ENCODE measurements at regions not wholly inside any gene's neighbourhood (a gene's known extent, or its start where the extent isn't known, plus 50 kb on each side); places are given as distances from the start of the nearest gene placed in this dataset.

DNA sequence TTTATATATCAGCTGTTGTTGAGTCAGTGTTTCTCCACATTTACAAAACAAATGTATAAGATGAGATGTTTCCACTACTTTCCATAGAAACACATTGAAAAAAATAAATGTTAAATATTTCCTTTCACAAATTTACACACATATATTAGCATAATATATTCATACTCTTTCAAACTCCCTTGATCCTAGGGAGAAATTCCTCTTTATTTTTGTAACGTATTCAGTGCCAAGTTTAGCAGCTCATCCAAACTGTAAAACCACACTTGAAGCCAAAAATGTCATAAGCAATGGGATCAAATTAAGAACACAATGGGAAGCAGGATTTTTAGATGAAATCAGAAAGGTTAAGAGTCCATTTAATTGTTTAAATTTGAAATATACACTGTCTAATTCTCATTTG lies 381.1 kb upstream of the MAD2L1 start:
- H3K27me3 ChIP-seq (ENCODE audit: insufficient read depth) = no peaks in the 10 kb centered on the region
- no peak overlapping the region for H3K4me3 Mint-ChIP-seq
- no peaks in the 10 kb centered on the region for H3K27me3 Mint-ChIP-seq (ENCODE audit: insufficient read depth, low read depth, poor library complexity)
- H3K36me3 Mint-ChIP-seq (ENCODE audit: low read depth) = no peaks in the 10 kb centered on the region
- H4K20me1 ChIP-seq (replicated peaks; ENCODE audit: insufficient read depth) = no peaks in the 10 kb centered on the region
- H3K4me2 ChIP-seq = no peak overlapping the region
- H3F3A ChIP-seq (replicated peaks; ENCODE audit: low read depth) = no peaks in the 10 kb centered on the region
- no peak overlapping the region for H3K27ac ChIP-seq (ENCODE audit: low read depth)
- no peak for TF ChIP-seq ZNF462 (CRISPR knock-in tag; IDR thresholded peaks at IDR 0.05)
- TF ChIP-seq JUNB (IDR thresholded peaks at IDR 0.05; ENCODE audit: unreplicated experiment) = no peak
- TF ChIP-seq POLR2AphosphoS5 (IDR thresholded peaks at IDR 0.05; ENCODE audit: low read depth) = no peak
- no peak for TF ChIP-seq ZNF114 (CRISPR knock-in tag; IDR thresholded peaks at IDR 0.05)
- TF ChIP-seq EZH2 (IDR thresholded peaks at IDR 0.05; ENCODE audit: low read depth, unreplicated experiment) = no peak
- no peak for TF ChIP-seq STAT1 (IDR thresholded peaks at IDR 0.05; ENCODE audit: unreplicated experiment)
- no peak for TF ChIP-seq REST (IDR thresholded peaks at IDR 0.05; ENCODE audit: unreplicated experiment)
- TF ChIP-seq NANOG (IDR thresholded peaks at IDR 0.05; ENCODE audit: borderline replicate concordance) = no peak
- TF ChIP-seq ZNF331 (CRISPR knock-in tag; IDR thresholded peaks at IDR 0.05; ENCODE audit: low read depth) = no peak
- TF ChIP-seq, protein P1, sequence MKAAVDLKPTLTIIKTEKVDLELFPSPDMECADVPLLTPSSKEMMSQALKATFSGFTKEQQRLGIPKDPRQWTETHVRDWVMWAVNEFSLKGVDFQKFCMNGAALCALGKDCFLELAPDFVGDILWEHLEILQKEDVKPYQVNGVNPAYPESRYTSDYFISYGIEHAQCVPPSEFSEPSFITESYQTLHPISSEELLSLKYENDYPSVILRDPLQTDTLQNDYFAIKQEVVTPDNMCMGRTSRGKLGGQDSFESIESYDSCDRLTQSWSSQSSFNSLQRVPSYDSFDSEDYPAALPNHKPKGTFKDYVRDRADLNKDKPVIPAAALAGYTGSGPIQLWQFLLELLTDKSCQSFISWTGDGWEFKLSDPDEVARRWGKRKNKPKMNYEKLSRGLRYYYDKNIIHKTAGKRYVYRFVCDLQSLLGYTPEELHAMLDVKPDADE (IDR thresholded peaks at IDR 0.05) = no peak
- TF ChIP-seq CREB1 (CRISPR knock-in tag; IDR thresholded peaks at IDR 0.05; ENCODE audit: low read depth) = no peak
- no peak for TF ChIP-seq EZH2phosphoT487 (IDR thresholded peaks at IDR 0.05; ENCODE audit: unreplicated experiment)
- TF ChIP-seq, protein P2, sequence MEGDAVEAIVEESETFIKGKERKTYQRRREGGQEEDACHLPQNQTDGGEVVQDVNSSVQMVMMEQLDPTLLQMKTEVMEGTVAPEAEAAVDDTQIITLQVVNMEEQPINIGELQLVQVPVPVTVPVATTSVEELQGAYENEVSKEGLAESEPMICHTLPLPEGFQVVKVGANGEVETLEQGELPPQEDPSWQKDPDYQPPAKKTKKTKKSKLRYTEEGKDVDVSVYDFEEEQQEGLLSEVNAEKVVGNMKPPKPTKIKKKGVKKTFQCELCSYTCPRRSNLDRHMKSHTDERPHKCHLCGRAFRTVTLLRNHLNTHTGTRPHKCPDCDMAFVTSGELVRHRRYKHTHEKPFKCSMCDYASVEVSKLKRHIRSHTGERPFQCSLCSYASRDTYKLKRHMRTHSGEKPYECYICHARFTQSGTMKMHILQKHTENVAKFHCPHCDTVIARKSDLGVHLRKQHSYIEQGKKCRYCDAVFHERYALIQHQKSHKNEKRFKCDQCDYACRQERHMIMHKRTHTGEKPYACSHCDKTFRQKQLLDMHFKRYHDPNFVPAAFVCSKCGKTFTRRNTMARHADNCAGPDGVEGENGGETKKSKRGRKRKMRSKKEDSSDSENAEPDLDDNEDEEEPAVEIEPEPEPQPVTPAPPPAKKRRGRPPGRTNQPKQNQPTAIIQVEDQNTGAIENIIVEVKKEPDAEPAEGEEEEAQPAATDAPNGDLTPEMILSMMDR (conservative IDR thresholded peaks at IDR 0.05; ENCODE audit: low read depth in 2 of 2) = no peak
- DNase-seq (ENCODE audit: low spot score) (no peak), ATAC-seq (no peak)
- H3K4me1 Mint-ChIP-seq = no peaks in the 10 kb centered on the region
- no peak overlapping the region for H3K4me3 ChIP-seq
- H2AFZ ChIP-seq = no peak overlapping the region
- H3K9me2 ChIP-seq (ENCODE audit: insufficient read depth) = no peaks in the 10 kb centered on the region
- no peaks in the 10 kb centered on the region for H3K79me2 ChIP-seq (replicated peaks; ENCODE audit: insufficient read depth)
- no peaks in the 10 kb centered on the region for H3K9me3 Mint-ChIP-seq
- H3K27ac Mint-ChIP-seq = no peak overlapping the region
- H3K4me1 ChIP-seq (ENCODE audit: insufficient read depth) = no peaks in the 10 kb centered on the region
- H3K36me3 ChIP-seq (ENCODE audit: insufficient read depth) = no peaks in the 10 kb centered on the region
